NCI-H1105 (cell line): ENCODE measurements at regions not wholly inside any gene's neighbourhood (a gene's known extent, or its start where the extent isn't known, plus 50 kb on each side); places are given as distances from the start of the nearest gene placed in this dataset.

Experiments
- DNase-seq: peaks from one replicate; lab custom pipeline; 2025; lab: John Stamatoyannopoulos, UW

DNA sequence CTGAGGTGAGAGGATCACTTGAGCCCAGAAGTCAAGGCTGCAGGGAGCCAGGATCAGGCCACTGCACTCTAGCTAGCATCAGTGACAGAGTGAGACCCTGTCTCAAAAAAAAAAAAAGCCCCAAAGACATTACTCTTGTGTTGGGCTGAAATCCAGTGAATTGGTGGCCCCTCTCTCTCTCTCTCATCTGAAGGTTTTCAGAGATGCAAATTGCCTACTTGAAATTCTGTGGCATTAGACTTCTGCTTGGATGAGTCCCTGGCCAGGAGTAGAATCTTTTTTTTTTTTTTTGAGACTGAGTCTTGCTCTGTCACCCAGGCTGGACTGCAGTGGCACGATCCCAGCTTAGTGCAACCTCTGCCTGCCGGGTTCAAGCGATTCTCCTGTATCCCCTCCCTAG lies 112.0 kb upstream of the ATF7IP start:
- DNase-seq, result no peak

DNA sequence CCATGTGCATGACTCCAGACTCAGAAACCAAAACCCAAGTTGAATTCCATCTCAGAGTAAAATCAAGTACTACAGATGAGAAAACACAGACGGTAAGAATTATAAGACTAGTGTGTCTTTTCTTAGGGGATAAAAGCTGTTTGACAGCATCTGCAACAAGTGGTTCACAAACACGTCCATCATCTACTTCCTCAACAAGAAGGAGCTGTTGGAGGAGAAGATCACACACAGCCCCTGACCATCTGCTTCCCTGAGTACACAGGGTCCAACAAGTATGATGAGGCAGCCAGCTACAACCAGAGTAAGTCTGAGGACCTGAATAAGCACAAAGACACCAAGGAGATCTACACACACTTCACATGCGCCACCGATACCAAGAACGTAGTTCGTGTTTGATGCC lies 110.7 kb upstream of the ATF7IP start:
- DNase-seq, result no peak

DNA sequence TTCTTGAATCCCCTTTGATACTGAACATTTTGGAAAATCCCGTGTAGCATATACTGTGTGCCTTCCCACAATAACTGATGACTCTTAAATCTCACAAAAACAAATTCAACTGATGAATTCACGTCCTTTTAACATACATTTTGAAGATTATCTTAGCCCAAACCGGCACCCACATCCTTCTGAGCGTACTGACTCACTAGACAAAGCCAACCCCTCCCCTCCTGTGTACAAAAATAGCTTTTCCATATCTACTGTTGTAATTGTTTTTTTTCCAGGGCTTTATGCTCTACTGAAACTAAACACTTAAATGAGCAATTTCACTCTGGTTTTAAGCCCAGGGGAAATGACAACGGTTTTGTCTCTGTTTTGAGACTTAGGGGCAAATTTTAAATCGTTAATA lies 109.4 kb upstream of the ATF7IP start:
- DNase-seq, result no peak

DNA sequence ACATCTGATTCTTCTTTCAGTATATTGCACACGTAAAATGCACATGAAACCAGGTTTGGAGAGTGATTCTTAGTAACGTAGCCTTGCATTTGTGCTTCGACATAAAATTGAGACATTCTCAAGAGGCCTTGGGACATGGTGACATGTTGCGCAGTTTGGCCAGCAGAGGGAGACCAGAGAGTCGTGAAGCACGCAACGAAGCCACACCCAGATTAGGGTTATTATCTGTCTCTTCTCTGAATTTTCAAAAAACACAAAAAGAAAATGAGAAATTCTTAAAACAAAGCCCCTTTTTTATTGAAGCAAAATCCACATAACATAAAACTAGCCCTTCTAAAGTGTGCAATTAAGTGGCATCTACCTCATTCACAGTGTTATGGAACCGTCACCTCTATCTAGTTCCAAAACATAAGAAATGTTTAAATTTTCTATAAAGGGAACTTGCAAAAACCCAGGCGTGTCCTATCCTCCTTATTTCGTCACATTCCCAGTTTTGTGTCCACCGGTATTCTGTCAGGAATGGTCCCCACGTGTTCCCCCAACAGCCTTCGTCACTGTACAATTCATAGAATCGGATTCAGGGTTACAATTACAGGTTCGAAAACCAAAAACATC lies 108.8 kb upstream of the ATF7IP start:
- DNase-seq, result no peak

DNA sequence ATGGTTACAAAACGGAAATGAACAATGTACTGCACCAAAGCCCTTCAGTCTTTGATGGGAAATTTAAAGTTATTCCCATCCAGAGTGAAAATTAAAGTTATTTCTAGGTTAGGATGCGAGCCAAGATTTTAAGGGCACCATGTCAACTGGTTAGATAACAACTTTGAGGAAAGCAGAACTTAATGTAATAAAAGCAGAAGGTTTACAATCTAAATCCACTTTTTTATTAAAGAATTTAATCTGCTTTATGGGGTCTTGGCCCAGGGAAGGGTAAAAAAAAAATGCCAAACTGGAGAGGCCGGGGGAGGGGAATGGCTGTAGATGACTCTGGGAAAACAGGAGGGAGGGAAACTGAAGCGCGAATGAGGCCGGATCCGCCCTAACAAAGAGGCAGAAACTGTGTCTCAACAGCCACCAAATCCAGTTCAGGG lies 108.2 kb upstream of the ATF7IP start:
- no peak for DNase-seq

- peak; percentile 55 for DNase-seq
Measured at GRCh38 chr12:14257734-14258574, 107.5 kb upstream of the ATF7IP start.

- no peak for DNase-seq
Measured at GRCh38 chr12:14258575-14258940, 106.9 kb upstream of the ATF7IP start.

DNA sequence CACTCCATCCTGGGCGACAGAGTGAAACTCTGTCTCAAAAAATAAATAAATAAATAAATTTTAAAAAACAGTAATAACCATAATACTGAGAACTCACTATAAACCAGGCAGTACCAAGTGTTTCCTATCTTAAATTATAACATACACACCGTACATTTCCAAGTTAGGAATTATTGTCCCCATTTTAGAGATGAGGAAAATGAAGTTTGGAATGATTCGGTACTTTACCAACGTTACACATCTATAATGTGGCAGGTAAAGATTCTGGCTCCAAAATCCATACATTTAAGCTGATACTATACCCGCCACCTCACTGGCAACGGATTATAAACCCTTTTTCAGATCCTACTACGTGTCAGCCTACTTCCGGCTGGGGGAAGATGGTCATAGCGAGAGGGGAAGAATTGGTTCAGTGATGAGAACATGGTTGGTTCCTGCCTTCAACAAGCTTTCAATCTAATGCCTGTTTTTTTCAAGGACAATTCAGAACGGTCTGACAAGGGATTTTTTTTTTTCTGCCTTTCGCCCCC lies 105.9 kb upstream of the ATF7IP start:
- DNase-seq, result no peak

- DNase-seq, result no peak
Measured at GRCh38 chr12:14260011-14260993, 105.2 kb upstream of the ATF7IP start.

GRCh38 chr12:14261096-14261495 lies 104.4 kb upstream of the ATF7IP start:
- no peak for DNase-seq

DNA sequence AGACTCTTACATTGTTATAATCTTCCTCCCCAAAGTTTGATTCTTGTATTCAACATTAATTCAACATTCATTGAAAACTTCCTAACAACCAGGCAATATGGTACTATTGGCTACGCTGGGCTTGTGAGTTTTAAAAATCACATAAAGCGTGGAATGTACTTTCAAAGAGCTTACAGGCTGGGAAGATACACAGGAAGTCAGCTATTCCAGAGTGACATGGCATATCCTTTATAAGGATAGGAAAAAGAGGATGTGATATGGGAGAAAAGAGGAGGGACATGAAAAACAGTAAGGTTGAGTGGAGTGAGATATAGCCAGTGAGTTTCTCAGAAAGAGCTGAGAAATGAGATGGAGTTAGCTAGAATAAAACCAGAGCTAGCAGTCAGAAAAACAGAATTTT lies 103.6 kb upstream of the ATF7IP start:
- no peak for DNase-seq

DNA sequence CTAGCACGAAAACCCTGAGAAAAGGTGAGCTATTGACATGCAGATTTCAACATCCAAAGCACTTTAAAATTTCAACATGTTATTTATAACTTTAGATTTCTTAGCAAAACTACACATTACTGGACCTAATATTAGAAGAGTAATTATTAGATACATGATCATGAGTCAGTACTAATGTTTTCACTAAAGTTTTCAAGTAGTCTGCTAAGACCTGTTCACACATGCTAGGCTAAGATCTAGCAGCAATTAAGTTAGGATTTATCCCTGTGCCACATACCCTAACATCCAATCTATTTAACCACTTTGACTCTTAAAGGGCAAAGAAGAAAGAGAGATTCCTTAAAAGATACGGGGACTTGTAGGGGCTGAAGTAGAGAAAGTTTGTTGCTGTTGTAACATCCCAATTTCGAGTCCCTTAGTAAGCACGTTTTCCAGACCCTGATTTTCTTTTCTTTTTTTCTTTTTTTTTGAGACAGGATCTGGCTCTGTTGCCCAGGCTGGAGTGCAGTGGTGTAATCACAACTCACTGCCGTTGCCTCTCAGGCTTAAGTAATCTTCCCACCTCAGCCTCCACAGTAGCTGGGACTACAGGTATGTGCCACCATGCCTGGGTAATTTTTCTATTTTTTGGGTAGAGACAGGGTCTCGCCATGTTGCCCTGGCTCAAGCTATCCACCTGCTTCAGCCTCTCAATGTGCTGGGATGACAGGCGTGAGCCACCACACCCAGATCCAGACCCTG lies 102.5 kb upstream of the ATF7IP start:
- no peak for DNase-seq

- no peak for DNase-seq
Measured at GRCh38 chr12:14263742-14264141, 101.7 kb upstream of the ATF7IP start.

- DNase-seq, result no peak
Measured at GRCh38 chr12:14264316-14264715, 101.2 kb upstream of the ATF7IP start.

GRCh38 chr12:14264778-14265177 lies 100.7 kb upstream of the ATF7IP start:
- DNase-seq, result no peak

GRCh38 chr12:14268120-14268515 lies 97.4 kb upstream of the ATF7IP start:
- no peak for DNase-seq

DNA sequence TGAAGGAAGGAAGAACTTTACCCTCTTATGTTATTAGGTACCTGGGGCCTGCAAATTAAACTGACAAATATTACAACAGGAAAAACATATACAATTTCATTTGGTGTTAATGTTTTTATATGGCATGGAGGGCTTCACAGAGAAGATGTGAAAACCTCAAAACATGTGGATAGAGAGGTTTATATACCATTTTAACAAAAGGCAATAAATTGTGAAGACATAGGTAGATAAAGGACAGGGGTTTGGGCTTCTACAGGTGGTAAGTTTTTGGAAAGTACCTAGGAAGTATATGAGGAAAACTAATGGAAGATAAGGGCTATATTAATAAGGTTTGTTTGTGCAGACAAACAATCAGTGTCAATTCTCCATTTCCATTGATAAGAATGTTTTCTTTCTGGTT lies 95.1 kb upstream of the ATF7IP start:
- no peak for DNase-seq

GRCh38 chr12:14272956-14273912 lies 92.2 kb upstream of the ATF7IP start:
- peak; percentile 72 for DNase-seq

GRCh38 chr12:14273913-14274311 lies 91.6 kb upstream of the ATF7IP start:
- no peak for DNase-seq

GRCh38 chr12:14275111-14275510 lies 90.4 kb upstream of the ATF7IP start:
- DNase-seq, result no peak
